Activated CD8-positive, alpha-beta memory T cell treated with anti-CD3 and anti-CD28 coated beads for 36 hours (primary cell): ENCODE measurements at regions not wholly inside any gene's neighbourhood (a gene's known extent, or its start where the extent isn't known, plus 50 kb on each side); places are given as distances from the start of the nearest gene placed in this dataset.
"Not testable (repeated sequence)": the region's sequence is repeated elsewhere in the genome, so short reads cannot be mapped to it uniquely, and the experiment has no call there.

ENCODE experiments used
- CTCF ChIA-PET: fragments of 350-600 bp; sonication (Branson Sonifier 250); formaldehyde crosslinking; loops from one replicate; lab custom pipeline; 2021; ENCODE audit warnings: antibody characterized with exemption; lab: Charles Lee
- POLR2A ChIA-PET: fragments of 350-600 bp; sonication (Branson Sonifier 250); formaldehyde crosslinking; loops from one replicate; lab custom pipeline; 2021; ENCODE audit warnings: antibody characterized with exemption; lab: Charles Lee

DNA sequence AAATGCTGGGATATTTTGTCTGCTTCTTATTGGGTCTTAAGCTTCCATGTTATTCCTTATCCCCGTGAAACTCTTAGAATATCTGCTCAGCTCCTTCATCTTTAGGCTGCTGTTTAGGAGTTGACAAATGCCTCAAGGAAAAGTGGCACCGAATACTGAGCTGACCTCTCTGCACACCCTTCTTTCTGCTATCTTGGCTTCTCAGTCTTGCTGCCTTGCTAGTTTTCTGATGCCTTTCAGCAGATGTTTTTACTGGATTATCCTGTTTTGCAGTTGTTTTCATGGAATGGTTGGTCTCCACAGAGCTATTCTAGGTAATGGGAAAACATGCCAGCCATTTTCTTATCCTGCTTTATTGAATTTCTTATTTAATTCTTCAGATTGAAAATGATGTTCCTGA is 86.3 kb downstream of the GYPE start:
- ChIA-PET CTCF (no interaction called here), POLR2A (no interaction called here)

GRCh38 chr4:143817866-143818265 is 87.5 kb downstream of the GYPE start:
- POLR2A ChIA-PET, CTCF ChIA-PET: not testable (repeated sequence)

- POLR2A ChIA-PET, CTCF ChIA-PET: not testable (repeated sequence)
These were observed 90.0 kb downstream of the GYPE start for GRCh38 chr4:143815375-143815774.

- CTCF ChIA-PET, POLR2A ChIA-PET: not testable (repeated sequence)
These were observed 91.8 kb downstream of the GYPE start for GRCh38 chr4:143813431-143814154.

DNA sequence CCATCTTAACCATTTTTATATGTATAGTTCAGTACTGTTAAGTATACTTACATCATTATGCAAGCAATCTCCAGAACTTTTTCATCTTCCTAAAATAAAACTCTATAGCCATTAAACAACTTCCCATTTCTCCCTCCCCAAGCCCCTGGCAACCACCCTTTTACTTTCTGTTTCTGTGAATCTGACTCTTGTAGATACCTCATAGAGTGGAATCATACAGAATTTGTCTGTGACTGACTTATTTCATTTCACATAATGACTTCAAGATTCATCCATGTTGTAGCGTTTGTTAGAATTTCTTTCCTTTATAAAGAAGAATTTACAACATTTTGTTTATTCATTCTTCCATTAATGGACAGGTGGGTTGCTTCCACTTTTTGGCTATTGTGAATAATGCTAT is 91.2 kb upstream of the FREM3 start:
- CTCF ChIA-PET, POLR2A ChIA-PET: not testable (repeated sequence)

DNA sequence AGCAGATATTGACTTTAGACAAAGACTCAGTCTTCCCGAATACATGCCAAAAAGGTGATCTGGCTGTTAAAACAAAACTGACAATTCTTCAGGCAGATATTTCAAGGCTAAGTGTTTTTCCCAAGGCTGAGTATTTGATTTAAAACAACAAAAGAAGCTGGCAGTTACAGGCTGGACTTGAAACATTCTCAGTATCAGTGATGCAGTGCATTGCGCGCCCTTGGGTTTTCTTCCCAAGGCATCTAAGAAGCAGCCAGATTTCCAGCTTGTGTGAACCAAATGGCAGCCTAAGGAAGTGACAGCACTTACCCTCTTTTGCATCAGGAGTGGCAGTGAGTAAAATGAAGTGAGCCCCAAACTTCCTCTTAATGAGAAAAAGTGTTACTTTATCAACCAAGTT is 90.0 kb upstream of the FREM3 start:
- POLR2A ChIA-PET, CTCF ChIA-PET: not testable (repeated sequence)

GRCh38 chr4:143789618-143790017 is 89.1 kb upstream of the FREM3 start:
- CTCF ChIA-PET, POLR2A ChIA-PET: not testable (repeated sequence)

DNA sequence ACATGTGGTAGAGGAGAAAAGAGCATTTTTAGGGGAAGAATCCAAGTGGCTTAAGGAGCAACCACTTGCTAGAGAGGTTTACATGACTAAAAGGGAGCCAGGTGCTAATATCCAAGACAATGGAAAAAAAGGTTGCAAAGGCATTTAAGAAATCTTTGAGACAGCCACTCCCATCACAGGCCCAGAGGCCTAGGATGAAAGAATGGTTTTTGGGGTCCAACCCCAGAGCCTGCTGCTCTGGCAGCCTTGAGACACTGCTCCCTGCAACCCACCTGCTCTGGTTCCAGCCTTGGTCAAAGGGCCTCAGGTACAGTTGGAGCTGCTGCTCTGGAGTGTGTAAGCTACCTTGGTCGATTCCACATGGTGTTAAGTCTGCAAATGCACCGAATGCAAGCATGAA is 84.1 kb upstream of the FREM3 start:
- ChIA-PET CTCF (no interaction called here), POLR2A (no interaction called here)

DNA sequence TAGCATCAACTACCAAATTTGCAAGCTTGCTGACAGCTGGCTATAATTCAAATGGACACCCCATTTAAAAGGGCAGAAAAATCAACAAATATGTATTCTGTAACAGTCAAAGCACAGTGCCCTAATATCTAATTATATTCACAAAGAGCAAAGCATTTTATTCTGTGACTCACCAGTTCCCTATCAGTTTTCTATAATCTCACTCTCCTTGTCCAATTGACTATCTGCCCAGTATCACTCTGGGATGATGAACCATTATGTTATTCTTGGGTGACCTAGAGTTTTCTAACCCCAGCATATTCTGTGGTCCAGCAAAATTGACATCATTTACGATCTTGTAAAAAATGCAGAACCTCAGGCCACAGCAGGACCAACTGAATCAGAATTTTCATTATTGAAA is 82.0 kb upstream of the FREM3 start:
- ChIA-PET CTCF (no interaction called here), POLR2A (no interaction called here)

- CTCF ChIA-PET, result interaction anchor here (0.5 to 0.6 kb wide), 2 partner anchors 721 to 1281 kb away, joined by 3 read pairs; no protein-coding TSS in a partner anchor
These were observed 73.8 kb upstream of the FREM3 start for GRCh38 chr4:143773998-143774895.

DNA sequence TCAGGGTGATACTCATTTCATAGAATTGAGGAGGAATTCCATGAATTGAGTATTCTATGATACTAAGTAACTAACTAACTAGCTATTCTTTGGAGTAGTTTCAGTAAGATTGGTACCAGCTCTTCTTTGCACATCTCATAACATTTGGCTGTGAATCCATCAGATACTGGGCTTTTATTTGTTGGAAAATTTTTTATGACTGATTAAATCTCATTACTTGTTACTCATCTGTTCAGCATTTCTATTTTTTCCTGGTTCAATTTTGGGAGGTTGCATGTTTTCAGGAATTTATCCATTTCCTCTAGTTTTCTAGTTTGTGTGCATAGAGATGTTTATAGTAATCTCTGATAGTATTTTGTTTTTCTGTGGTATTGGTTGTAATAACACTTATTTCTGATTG is 70.8 kb upstream of the FREM3 start:
- POLR2A ChIA-PET, result no interaction called here
- CTCF ChIA-PET, result no interaction called here

More at GRCh38 chr4:143773998-143774895, 73.8 kb upstream of the FREM3 start:
- POLR2A ChIA-PET, result no interaction called here

GRCh38 chr4:143768007-143768591 is 67.6 kb upstream of the FREM3 start:
- ChIA-PET POLR2A (no interaction called here), CTCF (no interaction called here)

DNA sequence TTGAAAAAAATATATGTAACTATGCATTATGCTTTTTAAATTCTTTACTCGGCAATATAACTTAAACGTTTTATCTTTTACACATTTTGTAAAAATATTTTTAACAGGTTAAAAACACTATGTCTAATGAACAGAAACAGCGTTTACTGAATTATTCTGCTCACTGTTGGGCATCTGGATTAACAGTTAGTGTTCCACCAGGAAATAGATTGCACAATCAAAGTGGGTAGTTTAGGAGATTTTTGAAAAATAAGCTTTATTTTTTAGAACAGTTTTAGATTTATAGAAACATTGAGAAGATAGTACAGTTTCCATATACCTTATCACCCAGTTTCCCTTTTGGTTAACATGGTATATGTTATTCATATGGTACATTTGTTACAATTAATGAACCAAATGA is 63.1 kb upstream of the FREM3 start:
- CTCF ChIA-PET, result no interaction called here

GRCh38 chr4:143762511-143762910 is 62.0 kb upstream of the FREM3 start:
- ChIA-PET POLR2A (no interaction called here), CTCF (no interaction called here)

More for the DNA sequence above, 63.1 kb upstream of the FREM3 start:
- POLR2A ChIA-PET, result no interaction called here
